GM12878 (cell line): ENCODE measurements at regions not wholly inside any gene's neighbourhood (a gene's known extent, or its start where the extent isn't known, plus 50 kb on each side); places are given as distances from the start of the nearest gene placed in this dataset.

ENCODE experiments used
- ATAC-seq: fragments of 200-7000 bp; cut with Tn5 transposase; 3 replicates; pipeline ENCODE4 v1.9.1; 2020; ENCODE audit warnings: mild to moderate bottlenecking, moderate library complexity
- BruUV-seq: library from RNA; stranded (reverse); fragments of 400-500 nt; replicated peaks from 2 replicates; lab custom pipeline; 2021; lab: Mats Ljungman, UMichigan
- CTCF ChIA-PET: fragments of 300-600 bp; sonication (Branson Sonifier 250); formaldehyde crosslinking; extraction: SDS; loops from one replicate; lab custom pipeline; 2021; ENCODE audit warnings: inconsistent platforms; lab: Yijun Ruan, JAX
- POLR2A ChIA-PET: fragments of 350-600 bp; formaldehyde crosslinking; extraction: SDS; loops from one replicate; lab custom pipeline; 2021; ENCODE audit warnings: inconsistent platforms; lab: Charles Lee
- RAD21 ChIA-PET: fragments of 300-600 bp; sonication (Branson Sonifier 250); formaldehyde crosslinking; loops from one replicate; lab custom pipeline; 2023; ENCODE audit warnings: antibody characterized with exemption; ENCODE audit not compliant: unreplicated experiment; lab: Charles Lee
- SMC1A ChIA-PET: fragments of 300-600 bp; sonication (Branson Sonifier 250); formaldehyde crosslinking; loops from one replicate; lab custom pipeline; 2023; ENCODE audit not compliant: unreplicated experiment, uncharacterized antibody; lab: Charles Lee
- DNase-seq: peaks from one replicate; pipeline ENCODE4 v3.0.0-alpha.2; 2011; ENCODE audit warnings: low read depth, low spot score
- FAIRE-seq: peaks from 3 replicates; lab custom pipeline; 2011; peaks lifted over from hg19 to GRCh38; lab: Jason Lieb, UNC
- H2AFZ ChIP-seq: 2 replicates; pipeline ENCODE4 v1.6.0; 2011; ENCODE audit warnings: low read depth, low read length, control low read depth; ENCODE audit not compliant: control insufficient read depth
- H3K27ac ChIP-seq: 2 replicates; pipeline ENCODE4 v1.5.1; 2011; ENCODE audit warnings: control low read depth; ENCODE audit not compliant: control insufficient read depth, insufficient read depth
- H3K27me3 ChIP-seq, 2 experiments: replicated peaks in 1 of 2; 2 replicates each; pipeline versions ENCODE4 v1.6.0 to v1.6.1; 2011; ENCODE audit warnings: low read length in 1 of 2; ENCODE audit not compliant: control insufficient read depth in 2 of 2, insufficient read depth in 2 of 2
- H3K36me3 ChIP-seq, 2 experiments: 2 replicates each; pipeline ENCODE4 v1.5.1; 2011; ENCODE audit warnings: low read length in 1 of 2; ENCODE audit not compliant: control insufficient read depth in 2 of 2, insufficient read depth in 2 of 2
- H3K4me1 ChIP-seq: 2 replicates; pipeline ENCODE4 v1.6.1; 2011; ENCODE audit warnings: mild to moderate bottlenecking, low read length, moderate library complexity, mixed read lengths; ENCODE audit not compliant: control insufficient read depth, insufficient read depth
- H3K4me2 ChIP-seq: 2 replicates; pipeline ENCODE4 v1.6.0; 2011; ENCODE audit warnings: control low read depth; ENCODE audit not compliant: control insufficient read depth, insufficient read depth
- H3K4me3 ChIP-seq: fragments of 200-600 bp; sonication (generic); 2 replicates; pipeline ENCODE4 v1.5.1; 2016
- H3K79me2 ChIP-seq: 2 replicates; pipeline ENCODE4 v1.6.0; 2011; ENCODE audit warnings: low read length; ENCODE audit not compliant: control insufficient read depth, insufficient read depth
- H3K9ac ChIP-seq: 2 replicates; pipeline ENCODE4 v1.8.0; 2011; ENCODE audit warnings: low read length, control low read depth, mixed read lengths; ENCODE audit not compliant: control insufficient read depth, insufficient read depth
- H3K9me3 ChIP-seq: replicated peaks from 3 replicates; pipeline ENCODE4 v1.5.1; 2011; ENCODE audit warnings: mild to moderate bottlenecking, low read length; ENCODE audit not compliant: control insufficient read depth, insufficient read depth
- H4K20me1 ChIP-seq: 2 replicates; pipeline ENCODE4 v1.6.0; 2011; ENCODE audit not compliant: control insufficient read depth, insufficient read depth
- EZH2 ChIP-seq: IDR thresholded peaks from 2 replicates; pipeline ENCODE4 v1.6.1; 2012; ENCODE audit warnings: low read depth, mild to moderate bottlenecking, control low read depth, inconsistent platforms, low read length, borderline replicate concordance; ENCODE audit not compliant: control insufficient read depth
- PML ChIP-seq: IDR thresholded peaks from 2 replicates; pipeline ENCODE4 v1.6.1; 2012; ENCODE audit warnings: low read length, inconsistent platforms
- POLR2AphosphoS5 ChIP-seq: IDR thresholded peaks from 2 replicates; pipeline ENCODE4 v1.6.1; 2011; ENCODE audit warnings: mild to moderate bottlenecking, low read length, inconsistent platforms
- SIN3A ChIP-seq: IDR thresholded peaks from 2 replicates; pipeline ENCODE4 v1.6.1; 2012; ENCODE audit warnings: low read depth, low read length, improper control_type of control experiment
- SIX5 ChIP-seq: IDR thresholded peaks from 2 replicates; pipeline ENCODE4 v1.6.1; 2011; ENCODE audit warnings: mild to moderate bottlenecking, low read depth, low read length, moderate library complexity; ENCODE audit not compliant: severe bottlenecking
- SREBF2 ChIP-seq: IDR thresholded peaks from 2 replicates; pipeline ENCODE4 v1.6.1; 2012; ENCODE audit warnings: mild to moderate bottlenecking, low read length
- TAF1 ChIP-seq: IDR thresholded peaks from 2 replicates; pipeline ENCODE4 v1.6.1; 2011; ENCODE audit warnings: mild to moderate bottlenecking, low read depth, low read length, borderline replicate concordance
- in situ Hi-C: fragments of 300-500 bp; cut with MboI; formaldehyde crosslinking; loops from 9 replicates; pipeline ENCODE4 v1.14.3; 2018; ENCODE audit warnings: mixed read lengths
- intact Hi-C: fragments of 100-400 bp; cut with micrococcal nuclease; formaldehyde crosslinking; loops from one replicate; pipeline ENCODE4 v1.14.2; 2022; ENCODE audit not compliant: unreplicated experiment
- TF ChIP-seq, protein P1 (sequence below): fragments of 150-350 bp; IDR thresholded peaks from 2 replicates; pipeline ENCODE4 v1.6.1; 2016; ENCODE audit warnings: low read depth, low read length
- TF ChIP-seq, protein P2 (sequence below): fragments of 450-650 bp; IDR thresholded peaks from 2 replicates; pipeline ENCODE4 v1.6.1; 2014; ENCODE audit warnings: mild to moderate bottlenecking
- TF ChIP-seq, protein P3 (sequence below): IDR thresholded peaks from 2 replicates; pipeline ENCODE4 v1.6.1; 2012; ENCODE audit warnings: improper control_type of control experiment, low read depth, low read length; ENCODE audit not compliant: insufficient replicate concordance

DNA sequence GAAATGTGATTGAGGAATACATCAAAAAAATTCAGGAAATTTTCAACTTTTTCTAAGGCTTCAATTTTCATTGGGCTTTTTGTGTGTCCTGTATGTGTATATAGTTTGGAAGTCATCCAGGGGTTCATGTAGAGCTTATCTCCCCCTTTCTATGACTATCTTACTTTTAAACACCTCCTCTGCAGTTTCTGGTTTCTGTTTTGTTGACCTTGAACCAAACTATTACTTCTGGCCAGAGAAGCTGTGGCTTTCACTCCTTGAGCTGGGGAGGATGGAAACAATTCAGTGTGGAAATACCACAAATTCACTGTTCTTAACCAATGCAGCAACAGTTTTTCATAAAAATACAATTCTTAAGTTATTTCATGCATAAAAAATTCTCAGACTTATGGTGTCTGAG is 613.2 kb upstream of the SEL1L start:
- no peaks in the 10 kb centered on the region for H3K36me3 ChIP-seq
- in situ Hi-C loops (no loop called here), intact Hi-C loops (no loop called here)
- no peaks in the 10 kb centered on the region for H3K27me3 ChIP-seq
- H4K20me1 ChIP-seq, result no peaks in the 10 kb centered on the region
- H3K4me2 ChIP-seq, result no peak overlapping the region
- H3K4me3 ChIP-seq, result no peak overlapping the region
- SMC1A ChIA-PET, result interaction anchor here (1.1 kb wide), 1 partner anchor 9 kb away, joined by 3 read pairs; no protein-coding TSS in a partner anchor
- FAIRE-seq, result no peak
- TF ChIP-seq SIX5 (no peak), TAF1 (no peak), SREBF2 (no peak), SIN3A (no peak), POLR2AphosphoS5 (no peak), EZH2 (no peak), PML (no peak)
- TF ChIP-seq, protein P1, sequence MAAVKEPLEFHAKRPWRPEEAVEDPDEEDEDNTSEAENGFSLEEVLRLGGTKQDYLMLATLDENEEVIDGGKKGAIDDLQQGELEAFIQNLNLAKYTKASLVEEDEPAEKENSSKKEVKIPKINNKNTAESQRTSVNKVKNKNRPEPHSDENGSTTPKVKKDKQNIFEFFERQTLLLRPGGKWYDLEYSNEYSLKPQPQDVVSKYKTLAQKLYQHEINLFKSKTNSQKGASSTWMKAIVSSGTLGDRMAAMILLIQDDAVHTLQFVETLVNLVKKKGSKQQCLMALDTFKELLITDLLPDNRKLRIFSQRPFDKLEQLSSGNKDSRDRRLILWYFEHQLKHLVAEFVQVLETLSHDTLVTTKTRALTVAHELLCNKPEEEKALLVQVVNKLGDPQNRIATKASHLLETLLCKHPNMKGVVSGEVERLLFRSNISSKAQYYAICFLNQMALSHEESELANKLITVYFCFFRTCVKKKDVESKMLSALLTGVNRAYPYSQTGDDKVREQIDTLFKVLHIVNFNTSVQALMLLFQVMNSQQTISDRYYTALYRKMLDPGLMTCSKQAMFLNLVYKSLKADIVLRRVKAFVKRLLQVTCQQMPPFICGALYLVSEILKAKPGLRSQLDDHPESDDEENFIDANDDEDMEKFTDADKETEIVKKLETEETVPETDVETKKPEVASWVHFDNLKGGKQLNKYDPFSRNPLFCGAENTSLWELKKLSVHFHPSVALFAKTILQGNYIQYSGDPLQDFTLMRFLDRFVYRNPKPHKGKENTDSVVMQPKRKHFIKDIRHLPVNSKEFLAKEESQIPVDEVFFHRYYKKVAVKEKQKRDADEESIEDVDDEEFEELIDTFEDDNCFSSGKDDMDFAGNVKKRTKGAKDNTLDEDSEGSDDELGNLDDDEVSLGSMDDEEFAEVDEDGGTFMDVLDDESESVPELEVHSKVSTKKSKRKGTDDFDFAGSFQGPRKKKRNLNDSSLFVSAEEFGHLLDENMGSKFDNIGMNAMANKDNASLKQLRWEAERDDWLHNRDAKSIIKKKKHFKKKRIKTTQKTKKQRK, result no peak
- TF ChIP-seq, protein P2, sequence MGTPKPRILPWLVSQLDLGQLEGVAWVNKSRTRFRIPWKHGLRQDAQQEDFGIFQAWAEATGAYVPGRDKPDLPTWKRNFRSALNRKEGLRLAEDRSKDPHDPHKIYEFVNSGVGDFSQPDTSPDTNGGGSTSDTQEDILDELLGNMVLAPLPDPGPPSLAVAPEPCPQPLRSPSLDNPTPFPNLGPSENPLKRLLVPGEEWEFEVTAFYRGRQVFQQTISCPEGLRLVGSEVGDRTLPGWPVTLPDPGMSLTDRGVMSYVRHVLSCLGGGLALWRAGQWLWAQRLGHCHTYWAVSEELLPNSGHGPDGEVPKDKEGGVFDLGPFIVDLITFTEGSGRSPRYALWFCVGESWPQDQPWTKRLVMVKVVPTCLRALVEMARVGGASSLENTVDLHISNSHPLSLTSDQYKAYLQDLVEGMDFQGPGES, result no peak
- TF ChIP-seq, protein P3, sequence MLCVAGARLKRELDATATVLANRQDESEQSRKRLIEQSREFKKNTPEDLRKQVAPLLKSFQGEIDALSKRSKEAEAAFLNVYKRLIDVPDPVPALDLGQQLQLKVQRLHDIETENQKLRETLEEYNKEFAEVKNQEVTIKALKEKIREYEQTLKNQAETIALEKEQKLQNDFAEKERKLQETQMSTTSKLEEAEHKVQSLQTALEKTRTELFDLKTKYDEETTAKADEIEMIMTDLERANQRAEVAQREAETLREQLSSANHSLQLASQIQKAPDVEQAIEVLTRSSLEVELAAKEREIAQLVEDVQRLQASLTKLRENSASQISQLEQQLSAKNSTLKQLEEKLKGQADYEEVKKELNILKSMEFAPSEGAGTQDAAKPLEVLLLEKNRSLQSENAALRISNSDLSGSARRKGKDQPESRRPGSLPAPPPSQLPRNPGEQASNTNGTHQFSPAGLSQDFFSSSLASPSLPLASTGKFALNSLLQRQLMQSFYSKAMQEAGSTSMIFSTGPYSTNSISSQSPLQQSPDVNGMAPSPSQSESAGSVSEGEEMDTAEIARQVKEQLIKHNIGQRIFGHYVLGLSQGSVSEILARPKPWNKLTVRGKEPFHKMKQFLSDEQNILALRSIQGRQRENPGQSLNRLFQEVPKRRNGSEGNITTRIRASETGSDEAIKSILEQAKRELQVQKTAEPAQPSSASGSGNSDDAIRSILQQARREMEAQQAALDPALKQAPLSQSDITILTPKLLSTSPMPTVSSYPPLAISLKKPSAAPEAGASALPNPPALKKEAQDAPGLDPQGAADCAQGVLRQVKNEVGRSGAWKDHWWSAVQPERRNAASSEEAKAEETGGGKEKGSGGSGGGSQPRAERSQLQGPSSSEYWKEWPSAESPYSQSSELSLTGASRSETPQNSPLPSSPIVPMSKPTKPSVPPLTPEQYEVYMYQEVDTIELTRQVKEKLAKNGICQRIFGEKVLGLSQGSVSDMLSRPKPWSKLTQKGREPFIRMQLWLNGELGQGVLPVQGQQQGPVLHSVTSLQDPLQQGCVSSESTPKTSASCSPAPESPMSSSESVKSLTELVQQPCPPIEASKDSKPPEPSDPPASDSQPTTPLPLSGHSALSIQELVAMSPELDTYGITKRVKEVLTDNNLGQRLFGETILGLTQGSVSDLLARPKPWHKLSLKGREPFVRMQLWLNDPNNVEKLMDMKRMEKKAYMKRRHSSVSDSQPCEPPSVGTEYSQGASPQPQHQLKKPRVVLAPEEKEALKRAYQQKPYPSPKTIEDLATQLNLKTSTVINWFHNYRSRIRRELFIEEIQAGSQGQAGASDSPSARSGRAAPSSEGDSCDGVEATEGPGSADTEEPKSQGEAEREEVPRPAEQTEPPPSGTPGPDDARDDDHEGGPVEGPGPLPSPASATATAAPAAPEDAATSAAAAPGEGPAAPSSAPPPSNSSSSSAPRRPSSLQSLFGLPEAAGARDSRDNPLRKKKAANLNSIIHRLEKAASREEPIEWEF, result no peak
- no TSS peak for BruUV-seq
- CTCF ChIA-PET, result no interaction called here
- no peak overlapping the region for H2AFZ ChIP-seq
- POLR2A ChIA-PET, result no interaction called here
- no peaks in the 10 kb centered on the region for H3K9me3 ChIP-seq
- H3K27ac ChIP-seq, result no peak overlapping the region
- no peak for DNase-seq
- no peaks in the 10 kb centered on the region for H3K4me1 ChIP-seq
- no peaks in the 10 kb centered on the region for H3K79me2 ChIP-seq
- H3K9ac ChIP-seq, result no peak overlapping the region
- RAD21 ChIA-PET, result no interaction called here
- no peak for ATAC-seq
